ENCODE measurements at regions not wholly inside any gene's neighbourhood (a gene's known extent, or its start where the extent isn't known, plus 50 kb on each side); places are given as distances from the start of the nearest gene placed in this dataset.

DNA sequence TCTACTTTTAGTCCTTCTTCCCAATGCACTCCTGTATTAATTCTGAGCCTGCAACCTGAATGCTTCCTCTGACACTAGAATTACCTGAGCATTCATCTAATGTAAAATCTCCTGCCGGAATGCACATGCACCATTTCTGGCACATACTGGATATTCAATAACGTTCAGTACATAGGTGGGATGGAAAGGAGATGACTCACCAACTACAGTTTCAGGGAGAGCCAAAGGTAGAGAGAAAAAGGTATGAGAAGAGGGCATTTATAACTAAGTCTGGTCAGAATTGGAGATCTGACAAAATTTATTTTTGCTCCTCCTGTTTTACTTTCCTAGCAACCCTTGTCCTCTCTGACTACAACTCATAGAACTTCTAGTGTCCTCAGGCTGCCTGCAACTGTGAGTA, 1954.1 kb upstream of the CELF4 start:
- TF ChIP-seq, protein P1, sequence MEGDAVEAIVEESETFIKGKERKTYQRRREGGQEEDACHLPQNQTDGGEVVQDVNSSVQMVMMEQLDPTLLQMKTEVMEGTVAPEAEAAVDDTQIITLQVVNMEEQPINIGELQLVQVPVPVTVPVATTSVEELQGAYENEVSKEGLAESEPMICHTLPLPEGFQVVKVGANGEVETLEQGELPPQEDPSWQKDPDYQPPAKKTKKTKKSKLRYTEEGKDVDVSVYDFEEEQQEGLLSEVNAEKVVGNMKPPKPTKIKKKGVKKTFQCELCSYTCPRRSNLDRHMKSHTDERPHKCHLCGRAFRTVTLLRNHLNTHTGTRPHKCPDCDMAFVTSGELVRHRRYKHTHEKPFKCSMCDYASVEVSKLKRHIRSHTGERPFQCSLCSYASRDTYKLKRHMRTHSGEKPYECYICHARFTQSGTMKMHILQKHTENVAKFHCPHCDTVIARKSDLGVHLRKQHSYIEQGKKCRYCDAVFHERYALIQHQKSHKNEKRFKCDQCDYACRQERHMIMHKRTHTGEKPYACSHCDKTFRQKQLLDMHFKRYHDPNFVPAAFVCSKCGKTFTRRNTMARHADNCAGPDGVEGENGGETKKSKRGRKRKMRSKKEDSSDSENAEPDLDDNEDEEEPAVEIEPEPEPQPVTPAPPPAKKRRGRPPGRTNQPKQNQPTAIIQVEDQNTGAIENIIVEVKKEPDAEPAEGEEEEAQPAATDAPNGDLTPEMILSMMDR (conservative IDR thresholded peaks at IDR 0.05): no peak
- no peak overlapping the region for H3K27ac ChIP-seq

DNA sequence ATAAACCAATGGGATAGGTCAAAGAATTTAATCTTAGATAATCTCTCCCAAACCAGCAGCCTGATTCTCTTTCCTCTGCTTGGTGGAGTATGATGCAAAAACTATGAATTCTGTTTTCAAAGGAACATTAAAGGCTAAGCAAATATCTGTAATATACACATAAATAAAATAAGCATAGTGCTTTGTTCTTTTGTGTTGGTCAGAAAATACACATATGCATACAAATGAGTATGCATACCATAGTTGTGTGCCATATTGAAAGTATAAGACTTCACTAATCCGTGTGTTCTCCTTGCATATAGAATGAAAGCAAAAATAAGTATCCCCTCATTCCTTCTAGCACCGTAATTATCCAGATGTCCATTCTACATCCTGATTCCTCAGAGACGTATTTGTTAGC, 1949.7 kb upstream of the CELF4 start:
- TF ChIP-seq, protein P1 (conservative IDR thresholded peaks at IDR 0.05): no peak
- no peak overlapping the region for H3K27ac ChIP-seq

DNA sequence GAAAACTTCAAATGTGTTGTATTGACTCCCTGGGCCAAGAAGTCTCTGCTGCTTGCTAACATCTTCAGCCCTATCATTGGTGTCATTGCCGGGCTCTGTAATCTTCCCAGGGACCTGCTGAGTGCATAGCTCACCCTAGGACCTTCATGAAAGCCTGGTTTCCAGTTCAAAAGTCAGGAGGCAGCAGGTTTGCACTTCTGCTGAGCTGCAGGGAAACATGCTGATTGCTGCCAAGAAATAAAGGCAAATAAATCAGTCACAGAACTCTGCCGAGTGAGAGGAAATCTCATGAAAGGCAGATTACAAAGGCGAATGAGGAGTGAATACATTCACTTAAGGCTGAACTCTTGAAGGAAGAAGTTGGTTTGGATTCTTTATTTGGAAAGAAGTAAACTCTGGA, 1947.6 kb upstream of the CELF4 start:
- TF ChIP-seq, protein P1 (conservative IDR thresholded peaks at IDR 0.05): no peak
- no peak overlapping the region for H3K27ac ChIP-seq

DNA sequence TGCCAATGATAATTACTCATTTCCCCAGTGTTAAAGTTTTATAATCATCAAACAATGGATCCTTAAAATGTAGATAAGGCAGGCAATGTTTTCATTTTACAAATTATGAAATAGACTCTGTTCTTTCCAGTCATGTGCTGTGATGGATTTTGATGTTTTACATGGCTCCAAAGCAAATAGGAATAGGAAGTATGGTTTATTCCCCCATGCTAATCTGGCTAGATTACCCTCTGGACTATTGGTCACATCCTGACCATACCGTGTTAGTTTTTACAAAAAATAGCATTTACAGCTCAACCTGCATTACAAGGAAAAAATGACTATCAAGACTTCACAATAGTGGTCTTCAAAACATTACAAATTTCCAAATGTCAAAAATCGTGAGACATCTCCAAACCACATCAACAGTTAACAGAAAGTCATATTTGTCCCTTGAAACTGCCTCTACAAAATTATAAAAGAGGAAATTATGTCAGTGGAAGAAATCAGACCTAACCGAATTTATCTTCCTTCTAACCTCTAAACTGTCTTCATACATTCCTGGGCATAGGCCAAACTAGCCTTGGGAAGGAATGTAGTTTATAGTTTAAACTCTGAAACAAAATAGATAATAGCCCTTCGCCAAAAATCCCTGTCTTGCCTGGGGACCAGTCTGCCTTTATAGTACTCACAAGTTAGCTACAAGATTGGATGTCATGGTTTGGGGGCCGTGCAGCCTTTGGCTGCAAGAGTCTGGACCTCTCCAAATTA, 1941.2 kb upstream of the CELF4 start:
- no peak overlapping the region for H3K27ac ChIP-seq
- TF ChIP-seq, protein P1 (conservative IDR thresholded peaks at IDR 0.05): no peak

DNA sequence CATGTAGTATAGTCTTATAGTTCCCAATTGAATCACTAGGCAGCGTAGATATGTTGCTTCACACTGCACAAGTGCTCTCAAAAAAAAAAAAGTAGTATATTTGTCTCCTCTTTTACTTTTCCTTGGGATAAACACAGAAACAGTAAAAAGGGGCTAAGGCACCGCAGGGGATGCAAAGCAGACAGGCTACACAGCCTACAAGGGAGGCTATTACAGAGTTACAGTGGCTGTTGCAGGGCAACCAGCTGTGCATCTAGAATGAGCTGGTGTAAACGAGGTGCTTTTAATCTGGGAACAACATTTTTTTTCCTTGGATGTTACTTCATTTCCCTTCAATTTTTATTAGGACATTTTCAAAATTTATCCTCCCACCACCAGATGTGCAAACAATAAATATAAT, 1934.7 kb upstream of the CELF4 start:
- TF ChIP-seq, protein P1 (conservative IDR thresholded peaks at IDR 0.05): no peak
- no peak overlapping the region for H3K27ac ChIP-seq

DNA sequence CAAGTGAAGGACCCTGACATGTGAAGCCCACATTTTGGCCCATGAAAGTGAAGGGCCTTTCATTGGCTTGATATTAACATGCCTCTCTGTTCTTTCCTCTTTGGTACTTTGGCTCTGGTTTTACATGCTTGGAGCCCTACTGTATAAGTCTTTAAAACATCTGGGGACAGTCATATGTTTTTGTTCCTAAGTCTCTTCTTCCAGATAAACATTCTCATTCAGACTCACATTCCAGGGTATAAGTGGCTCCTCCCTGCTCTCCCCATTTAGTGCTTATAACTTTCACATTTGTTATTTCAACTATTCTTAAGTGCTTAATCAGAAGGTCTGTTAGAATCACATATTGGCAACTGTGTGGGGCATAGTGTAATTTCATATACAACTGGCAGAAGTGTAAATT, 1932.2 kb upstream of the CELF4 start:
- H3K27ac ChIP-seq: no peak overlapping the region
- TF ChIP-seq, protein P1 (conservative IDR thresholded peaks at IDR 0.05): no peak

DNA sequence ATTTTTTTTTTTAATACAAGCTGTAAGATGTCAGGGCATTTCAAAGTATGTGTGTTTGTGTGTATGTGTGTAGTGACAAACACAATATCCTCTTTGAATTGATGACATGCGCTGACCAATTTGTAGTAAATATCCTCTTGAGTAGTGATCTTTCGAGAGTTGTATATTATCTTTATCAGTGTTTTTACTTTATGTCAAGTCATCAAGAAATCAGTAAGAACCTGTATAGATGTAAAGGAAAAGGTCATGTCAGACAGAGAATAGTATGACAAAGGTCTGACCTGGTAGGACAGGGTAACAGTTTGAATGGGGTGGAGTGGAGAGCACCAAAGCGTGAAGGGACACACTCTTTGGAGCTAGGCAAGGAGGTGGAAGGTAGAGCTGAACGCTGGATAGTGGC, 1931.4 kb upstream of the CELF4 start:
- TF ChIP-seq, protein P1 (conservative IDR thresholded peaks at IDR 0.05): no peak
- H3K27ac ChIP-seq: no peak overlapping the region

Measured in VCaP (cell line).